HEK293 (cell line): ENCODE measurements at regions not wholly inside any gene's neighbourhood (a gene's known extent, or its start where the extent isn't known, plus 50 kb on each side); places are given as distances from the start of the nearest gene placed in this dataset.

Experiments
- CTCF ChIA-PET: fragments of 350-600 bp; formaldehyde crosslinking; extraction: SDS; loops from one replicate; lab custom pipeline; 2021; ENCODE audit warnings: antibody characterized with exemption; lab: Yijun Ruan, JAX
- POLR2A ChIA-PET: fragments of 300-600 bp; formaldehyde crosslinking; extraction: SDS; loops from one replicate; lab custom pipeline; 2020; ENCODE audit warnings: antibody characterized with exemption, inconsistent platforms; lab: Yijun Ruan, JAX
- H3K27ac ChIP-seq: fragments of 200-500 bp; sonication (Bioruptor generic); 2 replicates; pipeline ENCODE4 v1.5.1; 2014; ENCODE audit warnings: low read depth, low read length, control low read depth, inconsistent platforms; ENCODE audit errors: extremely low read depth
- H3K36me3 ChIP-seq, 2 experiments: fragments of 200-500 bp in 1 of 2; sonication (Bioruptor generic) in 1 of 2; 1 replicate in 1 of 2; 2 replicates in 1 of 2; pipeline ENCODE4 v1.5.1; 2014 to 2017; ENCODE audit warnings: inconsistent platforms in 2 of 2, low read length in 2 of 2; ENCODE audit not compliant: control insufficient read depth in 2 of 2, insufficient read depth in 1 of 2
- H3K4me1 ChIP-seq: fragments of 200-500 bp; sonication (Bioruptor generic); 2 replicates; pipeline ENCODE4 v1.5.1; 2014; ENCODE audit warnings: mild to moderate bottlenecking, low read length, inconsistent platforms; ENCODE audit not compliant: control insufficient read depth, insufficient read depth
- H3K4me3 ChIP-seq: 2 replicates; pipeline ENCODE4 v1.5.1; 2011; ENCODE audit warnings: low read depth, mild to moderate bottlenecking, control low read depth, low read length, moderate library complexity
- H3K9me3 ChIP-seq: fragments of 200-500 bp; sonication (Bioruptor generic); 2 replicates; pipeline ENCODE4 v1.5.1; 2014; ENCODE audit warnings: low read depth, low read length, inconsistent platforms; ENCODE audit not compliant: control insufficient read depth, insufficient read depth
- GLI2 ChIP-seq: fragments of 450-650 bp; formaldehyde crosslinking; IDR thresholded peaks from 2 replicates; pipeline ENCODE4; 2017; ENCODE audit warnings: missing biosample characterization, missing genetic modification characterization, low read depth, borderline replicate concordance
- HOXC10 ChIP-seq: sonication (generic); formaldehyde crosslinking; IDR thresholded peaks from 2 replicates; pipeline ENCODE4 v1.8.1; 2023; ENCODE audit warnings: mild to moderate bottlenecking, missing genetic modification reagents
- PRDM2 ChIP-seq: fragments of 450-650 bp; formaldehyde crosslinking; IDR thresholded peaks from 2 replicates; pipeline ENCODE4 v1.5.1; 2016; ENCODE audit warnings: missing biosample characterization, missing genetic modification characterization, borderline replicate concordance
- SCRT2 ChIP-seq: fragments of 450-650 bp; formaldehyde crosslinking; IDR thresholded peaks from 2 replicates; pipeline ENCODE4 v1.5.1; 2016; ENCODE audit warnings: missing biosample characterization, missing genetic modification characterization
- SETDB1 ChIP-seq: IDR thresholded peaks from one replicate; pipeline ENCODE4 v1.6.1; 2017; ENCODE audit warnings: mild to moderate bottlenecking, low read length, moderate library complexity, mixed read lengths; ENCODE audit not compliant: insufficient read length
- SP2 ChIP-seq: fragments of 450-650 bp; formaldehyde crosslinking; IDR thresholded peaks from 2 replicates; pipeline ENCODE4 v1.5.1; 2016; ENCODE audit warnings: missing biosample characterization, missing genetic modification characterization
- WT1 ChIP-seq: fragments of 450-650 bp; formaldehyde crosslinking; IDR thresholded peaks from 2 replicates; pipeline ENCODE4 v1.5.1; 2016; ENCODE audit warnings: missing biosample characterization, missing genetic modification characterization
- YY1 ChIP-seq: fragments of 450-650 bp; formaldehyde crosslinking; IDR thresholded peaks from 2 replicates; pipeline ENCODE4 v1.5.1; 2018; ENCODE audit warnings: missing biosample characterization, missing genetic modification characterization
- ZBTB8A ChIP-seq: fragments of 450-650 bp; formaldehyde crosslinking; IDR thresholded peaks from 2 replicates; pipeline ENCODE4 v1.5.1; 2016; ENCODE audit warnings: missing biosample characterization, missing genetic modification characterization
- ZFP3 ChIP-seq: fragments of 450-650 bp; formaldehyde crosslinking; IDR thresholded peaks from 2 replicates; pipeline ENCODE4 v1.5.1; 2016; ENCODE audit warnings: low read depth, missing biosample characterization, missing genetic modification characterization
- ZNF155 ChIP-seq: fragments of 450-650 bp; formaldehyde crosslinking; IDR thresholded peaks from 2 replicates; pipeline ENCODE4 v1.5.1; 2016; ENCODE audit warnings: missing biosample characterization, missing genetic modification characterization
- ZNF302 ChIP-seq: fragments of 450-650 bp; formaldehyde crosslinking; IDR thresholded peaks from 2 replicates; pipeline ENCODE4 v1.5.1; 2016; ENCODE audit warnings: missing biosample characterization, missing genetic modification characterization, low read depth
- ZNF341 ChIP-seq: fragments of 450-650 bp; formaldehyde crosslinking; IDR thresholded peaks from 2 replicates; pipeline ENCODE4; 2016; ENCODE audit warnings: low read depth, missing biosample characterization, missing genetic modification characterization
- ZNF529 ChIP-seq: fragments of 450-650 bp; formaldehyde crosslinking; IDR thresholded peaks from 2 replicates; pipeline ENCODE4 v1.5.1; 2017; ENCODE audit warnings: missing genetic modification characterization, missing biosample characterization; ENCODE audit not compliant: insufficient replicate concordance
- ZNF544 ChIP-seq: fragments of 450-650 bp; formaldehyde crosslinking; IDR thresholded peaks from 2 replicates; pipeline ENCODE4 v1.5.0; 2017; ENCODE audit warnings: missing biosample characterization, missing genetic modification characterization
- ZNF560 ChIP-seq: fragments of 450-650 bp; formaldehyde crosslinking; IDR thresholded peaks from 2 replicates; pipeline ENCODE4 v1.5.1; 2017; ENCODE audit warnings: missing biosample characterization, missing genetic modification characterization, borderline replicate concordance
- ZNF624 ChIP-seq: fragments of 450-650 bp; formaldehyde crosslinking; IDR thresholded peaks from 2 replicates; pipeline ENCODE4 v1.5.1; 2017; ENCODE audit warnings: missing biosample characterization, missing genetic modification characterization
- ZNF707 ChIP-seq: fragments of 450-650 bp; formaldehyde crosslinking; IDR thresholded peaks from 2 replicates; pipeline ENCODE4 v1.5.1; 2016; ENCODE audit warnings: missing biosample characterization, missing genetic modification characterization
- ZNF792 ChIP-seq: fragments of 450-650 bp; formaldehyde crosslinking; IDR thresholded peaks from 2 replicates; pipeline ENCODE4 v1.5.1; 2016; ENCODE audit warnings: missing biosample characterization, missing genetic modification characterization
- ZSCAN23 ChIP-seq: fragments of 450-650 bp; formaldehyde crosslinking; IDR thresholded peaks from 2 replicates; pipeline ENCODE4 v1.5.1; 2016; ENCODE audit warnings: missing biosample characterization, missing genetic modification characterization
- TF ChIP-seq, protein P1 (sequence below): fragments of 450-650 bp; formaldehyde crosslinking; IDR thresholded peaks from 2 replicates; pipeline ENCODE4 v1.5.1; 2017; ENCODE audit warnings: missing biosample characterization, missing genetic modification characterization
- TF ChIP-seq, protein P2 (sequence below): fragments of 450-650 bp; formaldehyde crosslinking; IDR thresholded peaks from 2 replicates; pipeline ENCODE4 v1.5.1; 2016; ENCODE audit warnings: missing biosample characterization, missing genetic modification characterization

- Histone ChIP-seq H3K9me3 (no peaks in the 10 kb centered on the region), H3K27ac (no peak overlapping the region), H3K36me3 (no peaks in the 10 kb centered on the region), H3K4me3 (no peak overlapping the region), H3K4me1 (no peaks in the 10 kb centered on the region)
- ChIA-PET POLR2A (no interaction called here), CTCF (no interaction called here)
- TF ChIP-seq ZFP3: no peak
- TF ChIP-seq ZBTB8A: no peak
- TF ChIP-seq ZNF341 (tag by site-specific recombination): no peak
- no peak for TF ChIP-seq ZNF624
- no peak for TF ChIP-seq ZNF560 (tag by site-specific recombination)
- TF ChIP-seq ZNF544 (tag by site-specific recombination): no peak
- no peak for TF ChIP-seq ZNF529
- TF ChIP-seq PRDM2: no peak
- no peak for TF ChIP-seq ZNF792 (tag by site-specific recombination)
- TF ChIP-seq YY1 (tag by site-specific recombination): no peak
- TF ChIP-seq ZNF302: no peak
- TF ChIP-seq, protein P1, sequence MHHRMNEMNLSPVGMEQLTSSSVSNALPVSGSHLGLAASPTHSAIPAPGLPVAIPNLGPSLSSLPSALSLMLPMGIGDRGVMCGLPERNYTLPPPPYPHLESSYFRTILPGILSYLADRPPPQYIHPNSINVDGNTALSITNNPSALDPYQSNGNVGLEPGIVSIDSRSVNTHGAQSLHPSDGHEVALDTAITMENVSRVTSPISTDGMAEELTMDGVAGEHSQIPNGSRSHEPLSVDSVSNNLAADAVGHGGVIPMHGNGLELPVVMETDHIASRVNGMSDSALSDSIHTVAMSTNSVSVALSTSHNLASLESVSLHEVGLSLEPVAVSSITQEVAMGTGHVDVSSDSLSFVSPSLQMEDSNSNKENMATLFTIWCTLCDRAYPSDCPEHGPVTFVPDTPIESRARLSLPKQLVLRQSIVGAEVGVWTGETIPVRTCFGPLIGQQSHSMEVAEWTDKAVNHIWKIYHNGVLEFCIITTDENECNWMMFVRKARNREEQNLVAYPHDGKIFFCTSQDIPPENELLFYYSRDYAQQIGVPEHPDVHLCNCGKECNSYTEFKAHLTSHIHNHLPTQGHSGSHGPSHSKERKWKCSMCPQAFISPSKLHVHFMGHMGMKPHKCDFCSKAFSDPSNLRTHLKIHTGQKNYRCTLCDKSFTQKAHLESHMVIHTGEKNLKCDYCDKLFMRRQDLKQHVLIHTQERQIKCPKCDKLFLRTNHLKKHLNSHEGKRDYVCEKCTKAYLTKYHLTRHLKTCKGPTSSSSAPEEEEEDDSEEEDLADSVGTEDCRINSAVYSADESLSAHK (tag by site-specific recombination): no peak
- TF ChIP-seq SETDB1: no peak
- TF ChIP-seq, protein P2, sequence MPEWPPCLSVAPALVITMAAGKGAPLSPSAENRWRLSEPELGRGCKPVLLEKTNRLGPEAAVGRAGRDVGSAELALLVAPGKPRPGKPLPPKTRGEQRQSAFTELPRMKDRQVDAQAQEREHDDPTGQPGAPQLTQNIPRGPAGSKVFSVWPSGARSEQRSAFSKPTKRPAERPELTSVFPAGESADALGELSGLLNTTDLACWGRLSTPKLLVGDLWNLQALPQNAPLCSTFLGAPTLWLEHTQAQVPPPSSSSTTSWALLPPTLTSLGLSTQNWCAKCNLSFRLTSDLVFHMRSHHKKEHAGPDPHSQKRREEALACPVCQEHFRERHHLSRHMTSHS (tag by site-specific recombination): no peak
- TF ChIP-seq SCRT2 (tag by site-specific recombination): no peak
- TF ChIP-seq ZNF155 (tag by site-specific recombination): no peak
- no peak for TF ChIP-seq HOXC10
These were observed 57.0 kb upstream of the AFF3 start for GRCh38 chr2:100199421-100199820.

DNA sequence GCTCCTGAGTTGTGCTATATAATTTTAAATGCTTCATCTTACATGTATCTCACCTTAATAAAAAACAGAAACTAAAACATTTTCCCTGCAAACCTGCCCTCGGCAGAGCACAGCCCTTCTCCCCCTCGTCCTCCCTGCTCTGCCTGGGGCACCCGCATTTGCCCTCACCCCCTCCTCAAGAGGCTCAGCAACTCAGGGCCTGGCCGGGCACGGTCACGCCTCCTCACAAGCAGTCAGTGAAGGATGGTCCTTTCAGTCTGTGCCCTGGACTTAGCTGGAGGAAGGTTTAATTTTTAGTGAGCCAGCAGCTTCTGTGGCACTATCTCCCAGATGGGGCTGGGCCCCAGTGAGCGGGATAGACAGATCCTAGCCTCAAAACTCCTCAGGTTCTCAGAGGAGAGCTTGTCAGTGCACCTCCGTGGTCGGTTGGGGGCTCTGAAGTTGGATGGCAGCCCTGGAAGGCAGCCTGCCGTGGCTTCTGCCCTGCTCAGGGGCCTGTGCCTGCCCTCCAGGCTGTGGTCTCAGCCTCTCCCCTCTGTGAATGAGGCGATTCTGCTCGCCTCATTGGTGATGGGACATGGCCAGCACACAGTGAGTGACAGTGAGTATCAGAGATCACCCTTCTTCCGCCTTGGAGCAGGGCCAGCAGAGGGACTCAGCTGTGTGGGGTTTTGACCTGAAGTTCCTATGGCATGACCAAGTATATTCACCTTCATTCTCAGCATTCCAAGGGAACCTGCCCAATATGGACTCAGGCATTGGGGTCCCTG, 56.3 kb upstream of the AFF3 start:
- ChIA-PET CTCF (no interaction called here), POLR2A (no interaction called here)
- H3K36me3 ChIP-seq: no peaks in the 10 kb centered on the region
- no peak overlapping the region for H3K4me3 ChIP-seq
- no peaks in the 10 kb centered on the region for H3K9me3 ChIP-seq
- TF ChIP-seq ZNF707 (tag by site-specific recombination) (no peak), WT1 (no peak), ZSCAN23 (no peak), GLI2 (tag by site-specific recombination) (no peak), SP2 (tag by site-specific recombination) (no peak)
- no peaks in the 10 kb centered on the region for H3K4me1 ChIP-seq
- no peak overlapping the region for H3K27ac ChIP-seq
